WTC11 (cell line): ENCODE measurements at regions not wholly inside any gene's neighbourhood (a gene's known extent, or its start where the extent isn't known, plus 50 kb on each side); places are given as distances from the start of the nearest gene placed in this dataset.

Source experiments
- AFF4 ChIP-seq: sonication (generic); formaldehyde crosslinking; IDR thresholded peaks from 2 replicates; pipeline ENCODE4 v1.8.1; 2023; ENCODE audit warnings: mild to moderate bottlenecking, missing genetic modification reagents, borderline replicate concordance
- ATF3 ChIP-seq: sonication (generic); formaldehyde crosslinking; conservative IDR thresholded peaks from 2 replicates; pipeline ENCODE4 v1.8.1; 2022; ENCODE audit warnings: mild to moderate bottlenecking, missing genetic modification reagents
- CREB1 ChIP-seq: sonication (generic); formaldehyde crosslinking; IDR thresholded peaks from 2 replicates; pipeline ENCODE4 v1.8.0; 2023; ENCODE audit warnings: mild to moderate bottlenecking, missing genetic modification reagents
- CTCF ChIP-seq: fragments of 200-600 bp; IDR thresholded peaks from 2 replicates; pipeline ENCODE4 v1.8.0; 2022; ENCODE audit warnings: antibody characterized with exemption
- E2F1 ChIP-seq: sonication (generic); formaldehyde crosslinking; IDR thresholded peaks from 2 replicates; pipeline ENCODE4 v1.8.0; 2022; ENCODE audit warnings: mild to moderate bottlenecking, missing genetic modification reagents
- E2F5 ChIP-seq: sonication (generic); formaldehyde crosslinking; IDR thresholded peaks from 2 replicates; pipeline ENCODE4 v1.8.1; 2022; ENCODE audit warnings: mild to moderate bottlenecking, moderate library complexity, missing genetic modification reagents
- SOX15 ChIP-seq: fragments of 250-450 bp; sonication (Bioruptor Pico); IDR thresholded peaks from 2 replicates; pipeline ENCODE4 v1.9.0; 2021; ENCODE audit warnings: mild to moderate bottlenecking
- USF1 ChIP-seq: sonication (generic); formaldehyde crosslinking; IDR thresholded peaks from 2 replicates; pipeline ENCODE4 v1.8.0; 2022; ENCODE audit warnings: mild to moderate bottlenecking, missing genetic modification reagents
- ZNF263 ChIP-seq: sonication (generic); formaldehyde crosslinking; IDR thresholded peaks from 2 replicates; pipeline ENCODE4 v1.8.1; 2022; ENCODE audit warnings: low read depth, mild to moderate bottlenecking, moderate library complexity, missing genetic modification reagents

- TF ChIP-seq E2F5, result no peak
- TF ChIP-seq E2F1 (CRISPR knock-in tag), result no peak
- no peak for TF ChIP-seq CTCF
- no peak for TF ChIP-seq ZNF263
- no peak for TF ChIP-seq CREB1 (CRISPR knock-in tag)
- TF ChIP-seq AFF4, result no peak
- TF ChIP-seq SOX15, result no peak
- TF ChIP-seq ATF3 (CRISPR knock-in tag), result no peak
- no peak for TF ChIP-seq USF1 (CRISPR knock-in tag)
These were observed 126.3 kb upstream of the IRX3 start for GRCh38 chr16:54412777-54413455.
